Prostate gland (tissue), 2 donors: ENCODE measurements at regions not wholly inside any gene's neighbourhood (a gene's known extent, or its start where the extent isn't known, plus 50 kb on each side); places are given as distances from the start of the nearest gene placed in this dataset.
"Not testable (repeated sequence)": the region's sequence is repeated elsewhere in the genome, so short reads cannot be mapped to it uniquely, and the experiment has no call there.

Source experiments
- DNase-seq: peaks from one replicate; pipeline ENCODE4 v3.0.0-alpha.2; 2019; ENCODE audit warnings: low spot score
- H3K27ac ChIP-seq, 2 donors: fragments of 200-600 bp; sonication (generic); 2 replicates each; pipeline ENCODE4 v1.5.1; 2017 to 2019
- H3K27me3 ChIP-seq: fragments of 200-600 bp; sonication (generic); replicated peaks from 2 replicates; pipeline ENCODE4 v1.5.1; 2019; ENCODE audit not compliant: insufficient read depth
- H3K36me3 ChIP-seq, 2 donors: fragments of 200-600 bp; sonication (generic); 1 replicate in 1 of 2; 2 replicates in 1 of 2; pipeline versions ENCODE4 v1.5.1 to v1.8.1; 2017 to 2019
- H3K4me1 ChIP-seq: fragments of 200-600 bp; sonication (generic); replicated peaks from 2 replicates; pipeline ENCODE4 v1.5.1; 2019
- H3K4me3 ChIP-seq, 2 donors: fragments of 200-600 bp; sonication (generic); 2 replicates each; pipeline ENCODE4 v1.5.1; 2017 to 2019
- H3K9me3 ChIP-seq: fragments of 200-600 bp; sonication (generic); 2 replicates; pipeline ENCODE4 v1.5.1; 2017
- CTCF ChIP-seq, 4 experiments: fragments of 200-600 bp in 2 of 4; fragments of 450-650 bp in 2 of 4; sonication (generic) in 2 of 4; IDR thresholded peaks; 1 replicate in 3 of 4; 2 replicates in 1 of 4; pipeline ENCODE4 v1.5.1; 2016 to 2019; ENCODE audit warnings: antibody characterized with exemption in 4 of 4, mild to moderate bottlenecking in 2 of 4, moderate library complexity in 2 of 4
- POLR2A ChIP-seq: fragments of 450-650 bp; IDR thresholded peaks from one replicate; pipeline ENCODE4 v1.6.1; 2016; ENCODE audit warnings: antibody characterized with exemption, mild to moderate bottlenecking
- POLR2AphosphoS5 ChIP-seq: sonication (generic); formaldehyde crosslinking; IDR thresholded peaks from one replicate; pipeline ENCODE4 v1.6.1; 2017; ENCODE audit warnings: antibody characterized with exemption
- WGBS: methylation state at CpG from one replicate; pipeline ENCODE4 v1.1.5; 2018; 5-methylcytosine and 5-hydroxymethylcytosine counted together
- intact Hi-C: fragments of 100-400 bp; cut with DNase I; formaldehyde crosslinking; loops from one replicate; pipeline ENCODE4 v1.14.2; 2022

GRCh38 chr3:78086150-78086549 is 1046.3 kb downstream of the ROBO2 start:
- 60% methylated on average over 1 of the region's 1 CpG for WGBS
- Histone ChIP-seq H3K9me3 (no peaks in the 10 kb centered on the region), H3K27me3 (no peaks in the 10 kb centered on the region), H3K4me1 (no peaks in the 10 kb centered on the region), H3K36me3 (no peaks in the 10 kb centered on the region), H3K4me3 (no peak overlapping the region), H3K27ac (no peak overlapping the region)
- TF ChIP-seq CTCF (IDR thresholded peaks at IDR 0.05) (no peak), POLR2AphosphoS5 (no peak), POLR2A (no peak)
- intact Hi-C loops: no loop called here
- DNase-seq: no peak

GRCh38 chr3:78087134-78087533 is 1047.2 kb downstream of the ROBO2 start:
- Histone ChIP-seq H3K27ac (no peak overlapping the region), H3K36me3 (no peaks in the 10 kb centered on the region), H3K4me1 (no peaks in the 10 kb centered on the region), H3K27me3 (no peaks in the 10 kb centered on the region), H3K4me3 (no peak overlapping the region), H3K9me3 (no peaks in the 10 kb centered on the region)
- intact Hi-C loops: no loop called here
- 74% methylated on average over 1 of the region's 1 CpG for WGBS
- no peak for TF ChIP-seq POLR2AphosphoS5
- TF ChIP-seq CTCF (IDR thresholded peaks at IDR 0.05): no peak
- TF ChIP-seq POLR2A: no peak
- no peak for DNase-seq

GRCh38 chr3:78088006-78088405 is 1048.1 kb downstream of the ROBO2 start:
- no peaks in the 10 kb centered on the region for H3K27me3 ChIP-seq
- TF ChIP-seq POLR2AphosphoS5: no peak
- TF ChIP-seq POLR2A: no peak
- TF ChIP-seq CTCF (IDR thresholded peaks at IDR 0.05): no peak
- no peaks in the 10 kb centered on the region for H3K36me3 ChIP-seq
- no peaks in the 10 kb centered on the region for H3K4me1 ChIP-seq
- no peak overlapping the region for H3K27ac ChIP-seq
- no peak for DNase-seq
- H3K9me3 ChIP-seq: no peaks in the 10 kb centered on the region
- H3K4me3 ChIP-seq: no peak overlapping the region
- intact Hi-C loops: no loop called here
- 96% methylated on average over 2 of the region's 2 CpGs for WGBS

GRCh38 chr3:78090382-78090781 is 1050.5 kb downstream of the ROBO2 start:
- Histone ChIP-seq H3K27ac (no peak overlapping the region), H3K36me3 (no peaks in the 10 kb centered on the region), H3K4me1 (no peaks in the 10 kb centered on the region), H3K9me3 (no peaks in the 10 kb centered on the region), H3K27me3 (no peaks in the 10 kb centered on the region), H3K4me3 (no peak overlapping the region)
- 98% methylated on average over 3 of the region's 3 CpGs for WGBS
- no peak for DNase-seq
- TF ChIP-seq POLR2AphosphoS5: no peak
- TF ChIP-seq CTCF (IDR thresholded peaks at IDR 0.05): no peak
- TF ChIP-seq POLR2A: no peak
- intact Hi-C loops: no loop called here

GRCh38 chr3:78091478-78092119 is 1051.7 kb downstream of the ROBO2 start:
- Histone ChIP-seq H3K4me3 (no peak overlapping the region), H3K9me3 (no peaks in the 10 kb centered on the region), H3K27me3 (no peaks in the 10 kb centered on the region), H3K36me3 (no peaks in the 10 kb centered on the region), H3K4me1 (no peaks in the 10 kb centered on the region), H3K27ac (no peak overlapping the region)
- DNase-seq: no peak
- WGBS: 42% methylated on average over 2 of the region's 2 CpGs
- intact Hi-C loops: no loop called here
- no peak for TF ChIP-seq CTCF (IDR thresholded peaks at IDR 0.05)
- TF ChIP-seq POLR2A: no peak
- TF ChIP-seq POLR2AphosphoS5: no peak

GRCh38 chr3:78092574-78092973 is 1052.7 kb downstream of the ROBO2 start:
- H3K4me3 ChIP-seq, DNase-seq, H3K9me3 ChIP-seq, H3K27ac ChIP-seq, H3K36me3 ChIP-seq, intact Hi-C loops, H3K4me1 ChIP-seq, H3K27me3 ChIP-seq: not testable (repeated sequence)
- 66% methylated on average over 1 of the region's 1 CpG for WGBS
